SU-DHL-6 (cell line): ENCODE measurements at regions not wholly inside any gene's neighbourhood (a gene's known extent, or its start where the extent isn't known, plus 50 kb on each side); places are given as distances from the start of the nearest gene placed in this dataset.

Source experiments
- CTCF ChIP-seq: fragments of 200-600 bp; sonication (generic); IDR thresholded peaks from one replicate; pipeline ENCODE4 v1.5.1; 2017; ENCODE audit warnings: antibody characterized with exemption, mild to moderate bottlenecking, low read length, moderate library complexity; ENCODE audit not compliant: insufficient read depth, poor library complexity, severe bottlenecking
- EZH2phosphoT487 ChIP-seq: fragments of 200-600 bp; sonication (generic), shearing (Covaris generic); conservative IDR thresholded peaks from 2 replicates; pipeline ENCODE4 v1.6.1; 2018; ENCODE audit warnings: mild to moderate bottlenecking, antibody characterized with exemption, low read length, moderate library complexity, mixed read lengths

GRCh38 chr2:235391921-235392615, 101.8 kb upstream of the AGAP1 start:
- TF ChIP-seq CTCF (no peak), EZH2phosphoT487 (no peak)
